ENCODE measurements at regions not wholly inside any gene's neighbourhood (a gene's known extent, or its start where the extent isn't known, plus 50 kb on each side); places are given as distances from the start of the nearest gene placed in this dataset.

DNA sequence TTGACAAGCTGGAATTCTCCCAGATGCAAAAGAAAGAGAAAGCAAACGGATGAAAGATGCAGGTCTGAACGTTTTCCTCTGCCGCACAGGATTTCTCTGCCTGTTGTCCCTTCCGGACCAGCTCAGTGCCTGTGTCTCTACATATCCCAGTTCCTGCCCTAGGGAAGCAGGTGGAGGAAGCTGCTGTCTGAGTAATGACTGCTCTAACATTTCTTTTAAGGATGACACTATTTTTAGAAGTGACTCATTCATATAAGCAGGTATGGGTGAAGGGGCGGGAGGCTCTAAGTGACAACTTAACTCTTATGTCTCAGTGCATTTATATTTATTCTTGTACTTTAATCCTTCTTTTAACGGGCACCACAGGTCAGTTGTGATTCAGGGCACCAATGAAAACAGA is 128.8 kb downstream of the SLC24A2 start:
- TF ChIP-seq CTCF (IDR thresholded peaks at IDR 0.05) (no peak), POLR2AphosphoS5 (IDR thresholded peaks at IDR 0.05) (no peak), POLR2A (IDR thresholded peaks at IDR 0.05) (no peak)

Data from prostate gland (tissue), 2 donors.